ENCODE measurements at regions not wholly inside any gene's neighbourhood (a gene's known extent, or its start where the extent isn't known, plus 50 kb on each side); places are given as distances from the start of the nearest gene placed in this dataset.

- TF ChIP-seq CTCF (IDR thresholded peaks at IDR 0.05; ENCODE audit: borderline replicate concordance, control extremely low read depth, extremely low read depth, insufficient read depth, missing control alignments): no peak
- DNase-seq (ENCODE audit: low spot score): no peak
- in situ Hi-C loops (cut with MboI; ENCODE audit: low sequenced_read_pairs, unreplicated experiment): no loop called here
These were observed 612.3 kb upstream of the EEF2KMT start for GRCh38 chr16:5709889-5710288.

- in situ Hi-C loops (cut with MboI; ENCODE audit: low sequenced_read_pairs, unreplicated experiment): no loop called here
- no peak for TF ChIP-seq CTCF (IDR thresholded peaks at IDR 0.05; ENCODE audit: borderline replicate concordance, control extremely low read depth, extremely low read depth, insufficient read depth, missing control alignments)
- DNase-seq (ENCODE audit: low spot score): no peak
These were observed 608.6 kb upstream of the EEF2KMT start for GRCh38 chr16:5706211-5706610.

GRCh38 chr16:5704271-5704670 is 606.7 kb upstream of the EEF2KMT start:
- no peak for TF ChIP-seq CTCF (IDR thresholded peaks at IDR 0.05; ENCODE audit: borderline replicate concordance, control extremely low read depth, extremely low read depth, insufficient read depth, missing control alignments)

GRCh38 chr16:5693426-5693825 is 595.8 kb upstream of the EEF2KMT start:
- TF ChIP-seq CTCF (IDR thresholded peaks at IDR 0.05; ENCODE audit: borderline replicate concordance, control extremely low read depth, extremely low read depth, insufficient read depth, missing control alignments): no peak
- no peak for DNase-seq (ENCODE audit: low spot score)
- in situ Hi-C loops (cut with MboI; ENCODE audit: low sequenced_read_pairs, unreplicated experiment): no loop called here

More at GRCh38 chr16:5704271-5704670, 606.7 kb upstream of the EEF2KMT start:
- no peak for DNase-seq (ENCODE audit: low spot score)
- in situ Hi-C loops (cut with MboI; ENCODE audit: low sequenced_read_pairs, unreplicated experiment): no loop called here

GRCh38 chr16:5681966-5682365 is 584.4 kb upstream of the EEF2KMT start:
- in situ Hi-C loops (cut with MboI; ENCODE audit: low sequenced_read_pairs, unreplicated experiment): no loop called here
- no peak for TF ChIP-seq CTCF (IDR thresholded peaks at IDR 0.05; ENCODE audit: borderline replicate concordance, control extremely low read depth, extremely low read depth, insufficient read depth, missing control alignments)
- DNase-seq (ENCODE audit: low spot score): no peak

GRCh38 chr16:5678371-5678770 is 580.8 kb upstream of the EEF2KMT start:
- no peak for TF ChIP-seq CTCF (IDR thresholded peaks at IDR 0.05; ENCODE audit: borderline replicate concordance, control extremely low read depth, extremely low read depth, insufficient read depth, missing control alignments)
- DNase-seq (ENCODE audit: low spot score): no peak
- in situ Hi-C loops (cut with MboI; ENCODE audit: low sequenced_read_pairs, unreplicated experiment): no loop called here

DNA sequence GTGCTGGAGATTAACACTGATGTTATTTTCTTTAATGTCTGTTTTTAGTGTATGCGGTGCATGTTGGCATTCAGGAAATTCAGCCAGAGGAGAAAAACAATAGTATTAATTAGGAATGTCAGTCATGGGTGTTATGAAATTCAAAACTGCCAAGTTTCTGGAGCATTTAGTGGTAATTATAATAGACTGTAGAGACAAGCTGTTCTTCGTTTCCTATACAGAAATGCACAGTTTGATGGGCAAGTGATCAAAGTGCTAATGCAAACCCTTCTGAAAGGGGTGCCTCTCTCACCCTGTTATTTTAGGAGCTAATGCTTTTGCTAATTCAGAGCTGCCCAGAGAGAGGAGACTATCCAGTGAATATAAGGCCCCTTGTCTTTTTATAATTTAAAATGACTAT is 573.8 kb upstream of the EEF2KMT start:
- no peak for DNase-seq (ENCODE audit: low spot score)
- no peak for TF ChIP-seq CTCF (IDR thresholded peaks at IDR 0.05; ENCODE audit: borderline replicate concordance, control extremely low read depth, extremely low read depth, insufficient read depth, missing control alignments)
- in situ Hi-C loops (cut with MboI; ENCODE audit: low sequenced_read_pairs, unreplicated experiment): no loop called here

Measured in GM13976 (cell line).